ENCODE measurements at regions not wholly inside any gene's neighbourhood (a gene's known extent, or its start where the extent isn't known, plus 50 kb on each side); places are given as distances from the start of the nearest gene placed in this dataset.

DNA sequence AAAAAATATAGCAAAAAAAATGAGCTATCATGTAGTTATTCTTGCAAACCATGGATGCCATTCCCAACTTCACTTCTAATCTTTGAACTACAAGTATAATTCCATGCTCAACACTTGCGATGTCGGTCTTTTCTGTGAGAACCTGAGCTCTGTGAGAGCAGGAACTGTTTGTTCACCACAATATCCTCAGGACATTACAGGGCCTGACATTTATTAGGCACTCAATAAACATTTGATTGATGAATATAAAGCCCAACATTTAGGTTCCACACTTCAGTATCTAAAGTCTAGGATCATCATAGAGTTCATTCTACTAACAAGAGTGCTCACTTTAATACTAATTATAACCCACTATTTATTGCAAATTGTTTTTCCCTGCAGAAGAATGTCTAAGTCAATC lies 211.6 kb upstream of the FAM241A start:
- no peaks in the 10 kb centered on the region for H3K27me3 ChIP-seq (replicated peaks; ENCODE audit: insufficient read depth)
- H3K4me1 ChIP-seq (replicated peaks): no peaks in the 10 kb centered on the region
- no peaks in the 10 kb centered on the region for H3K36me3 ChIP-seq
- whole genome bisulfite sequencing: 9% methylated on average over 2 of the region's 2 CpGs
- DNase-seq (ENCODE audit: low spot score): no peak
- intact Hi-C loops (cut with DNase I): loop anchor here (10.0 kb wide), 2 partner anchors 79 to 1309 kb away; partner anchors contain the start of gene PITX2
- no peak overlapping the region for H3K4me3 ChIP-seq
- TF ChIP-seq POLR2A (IDR thresholded peaks at IDR 0.05) (no peak), POLR2AphosphoS5 (IDR thresholded peaks at IDR 0.05) (no peak), CTCF (IDR thresholded peaks at IDR 0.05) (no peak)
- H3K9me3 ChIP-seq: no peaks in the 10 kb centered on the region
- no peak overlapping the region for H3K27ac ChIP-seq

DNA sequence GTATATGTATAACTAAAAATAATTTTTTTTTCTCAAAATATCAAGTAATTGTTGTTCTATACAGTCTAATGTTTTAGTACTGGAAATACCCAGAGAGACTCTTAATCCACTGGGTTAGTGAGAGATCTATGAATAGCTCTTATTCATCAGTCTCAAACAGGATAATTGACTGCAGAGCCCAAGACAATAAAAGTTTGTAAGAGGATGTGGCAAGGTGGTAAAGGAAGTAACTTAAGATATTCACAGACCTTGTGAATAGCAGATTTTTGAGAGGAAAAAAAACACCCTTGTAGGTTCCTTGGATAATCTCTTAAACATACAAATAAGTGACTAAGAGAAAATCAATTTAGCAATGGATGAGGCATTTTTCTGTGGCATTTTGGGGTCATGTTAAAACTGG lies 210.9 kb upstream of the FAM241A start:
- TF ChIP-seq POLR2A (IDR thresholded peaks at IDR 0.05): no peak
- TF ChIP-seq POLR2AphosphoS5 (IDR thresholded peaks at IDR 0.05): no peak
- no peak for TF ChIP-seq CTCF (IDR thresholded peaks at IDR 0.05)
- no peak overlapping the region for H3K4me3 ChIP-seq
- H3K27me3 ChIP-seq (replicated peaks; ENCODE audit: insufficient read depth): no peaks in the 10 kb centered on the region
- no peaks in the 10 kb centered on the region for H3K36me3 ChIP-seq
- intact Hi-C loops (cut with DNase I): loop anchor here (10.0 kb wide), 2 partner anchors 80 to 1310 kb away; partner anchors contain the start of gene PITX2
- no peaks in the 10 kb centered on the region for H3K4me1 ChIP-seq (replicated peaks)
- DNase-seq (ENCODE audit: low spot score): no peak
- H3K9me3 ChIP-seq: no peaks in the 10 kb centered on the region
- H3K27ac ChIP-seq: no peak overlapping the region

GRCh38 chr4:111937368-111937767 lies 207.9 kb upstream of the FAM241A start:
- no peak for DNase-seq (ENCODE audit: low spot score)
- peak in 2 of 4 experiments; percentile 42 to 44 for TF ChIP-seq CTCF (IDR thresholded peaks at IDR 0.05)
- TF ChIP-seq POLR2A (IDR thresholded peaks at IDR 0.05): no peak

GRCh38 chr4:111941957-111942356 lies 203.3 kb upstream of the FAM241A start:
- Histone ChIP-seq H3K36me3 (no peaks in the 10 kb centered on the region), H3K9me3 (no peaks in the 10 kb centered on the region), H3K27me3 (replicated peaks; ENCODE audit: insufficient read depth) (no peaks in the 10 kb centered on the region), H3K27ac (no peak overlapping the region), H3K4me1 (replicated peaks) (no peaks in the 10 kb centered on the region), H3K4me3 (no peak overlapping the region)
- TF ChIP-seq POLR2AphosphoS5 (IDR thresholded peaks at IDR 0.05) (no peak), POLR2A (IDR thresholded peaks at IDR 0.05) (no peak), CTCF (IDR thresholded peaks at IDR 0.05) (no peak)
- 93% methylated on average over 1 of the region's 1 CpG for WGBS
- no peak for DNase-seq (ENCODE audit: low spot score)
- intact Hi-C loops (cut with DNase I): loop anchor here (5.0 to 10.0 kb wide), 2 partner anchors 93 to 115 kb away; no protein-coding TSS in a partner anchor

More at GRCh38 chr4:111937368-111937767, 207.9 kb upstream of the FAM241A start:
- H3K9me3 ChIP-seq: no peaks in the 10 kb centered on the region
- no peak overlapping the region for H3K27ac ChIP-seq
- no peaks in the 10 kb centered on the region for H3K36me3 ChIP-seq
- H3K4me3 ChIP-seq: no peak overlapping the region
- intact Hi-C loops (cut with DNase I): loop anchor here (10.0 kb wide), 2 partner anchors 83 to 1313 kb away; partner anchors contain the start of gene PITX2
- H3K27me3 ChIP-seq (replicated peaks; ENCODE audit: insufficient read depth): no peaks in the 10 kb centered on the region
- no peaks in the 10 kb centered on the region for H3K4me1 ChIP-seq (replicated peaks)

- TF ChIP-seq POLR2A (IDR thresholded peaks at IDR 0.05) (no peak), CTCF (IDR thresholded peaks at IDR 0.05) (peak in 2 of 4 experiments; percentile 31 to 41)
- H3K4me1 ChIP-seq (replicated peaks): no peaks in the 10 kb centered on the region
- H3K36me3 ChIP-seq: no peaks in the 10 kb centered on the region
- no peak overlapping the region for H3K27ac ChIP-seq
- intact Hi-C loops (cut with DNase I): loop anchor here (5.0 to 10.0 kb wide), 2 partner anchors 91 to 114 kb away; no protein-coding TSS in a partner anchor
- DNase-seq (ENCODE audit: low spot score): no peak
- H3K9me3 ChIP-seq: no peaks in the 10 kb centered on the region
- no peak overlapping the region for H3K4me3 ChIP-seq
- WGBS: 18% methylated on average over 7 of the region's 7 CpGs
- H3K27me3 ChIP-seq (replicated peaks; ENCODE audit: insufficient read depth): no peaks in the 10 kb centered on the region
Measured at GRCh38 chr4:111943796-111944203, 201.5 kb upstream of the FAM241A start.
